OCI-LY3 (cell line): ENCODE measurements at regions not wholly inside any gene's neighbourhood (a gene's known extent, or its start where the extent isn't known, plus 50 kb on each side); places are given as distances from the start of the nearest gene placed in this dataset.

ENCODE experiments used
- CTCF ChIP-seq: fragments of 200-600, 300-600 bp; sonication (generic); IDR thresholded peaks from 2 replicates; pipeline ENCODE4 v1.5.1; 2014; ENCODE audit warnings: antibody characterized with exemption, low read length, low read depth
- EZH2phosphoT487 ChIP-seq: fragments of 200-600 bp; shearing (Covaris generic); IDR thresholded peaks from 2 replicates; pipeline ENCODE4 v1.6.1; 2018; ENCODE audit warnings: antibody characterized with exemption, mixed run types, low read depth

- TF ChIP-seq CTCF (no peak), EZH2phosphoT487 (no peak)
Measured at GRCh38 chr5:12626556-12626955, 722.3 kb upstream of the CTNND2 start.
